Testis (tissue), 2 donors: ENCODE measurements at regions not wholly inside any gene's neighbourhood (a gene's known extent, or its start where the extent isn't known, plus 50 kb on each side); places are given as distances from the start of the nearest gene placed in this dataset.

Experiments
- DNase-seq: peaks from one replicate; pipeline ENCODE4 v3.0.0-alpha.2; 2019
- H3K27ac ChIP-seq, 2 donors: fragments of 200-600 bp; sonication (generic); one replicate each; pipeline ENCODE4 v1.5.1; 2019
- H3K27me3 ChIP-seq: fragments of 200-600 bp; sonication (generic); one replicate; pipeline ENCODE4 v1.5.1; 2019
- H3K36me3 ChIP-seq: fragments of 200-600 bp; sonication (generic); one replicate; pipeline ENCODE4 v1.5.1; 2017; ENCODE audit warnings: low read depth; ENCODE audit errors: missing control alignments
- H3K4me1 ChIP-seq: fragments of 200-600 bp; sonication (generic); one replicate; pipeline ENCODE4 v1.5.1; 2019
- H3K4me3 ChIP-seq, 2 donors: fragments of 200-600 bp; sonication (generic); one replicate each; pipeline ENCODE4 v1.5.1; 2017 to 2019
- H3K9me3 ChIP-seq: fragments of 200-600 bp; sonication (generic); one replicate; pipeline ENCODE4 v1.5.1; 2017
- CTCF ChIP-seq, 3 experiments: fragments of 450-650 bp in 2 of 3; fragments of 200-600 bp in 1 of 3; sonication (generic) in 1 of 3; IDR thresholded peaks; one replicate each; pipeline ENCODE4 v1.5.1; 2016 to 2019; ENCODE audit warnings: antibody characterized with exemption in 3 of 3, mild to moderate bottlenecking in 2 of 3, moderate library complexity in 1 of 3
- POLR2A ChIP-seq: fragments of 450-650 bp; IDR thresholded peaks from one replicate; pipeline ENCODE4 v1.6.1; 2017; ENCODE audit warnings: antibody characterized with exemption, mild to moderate bottlenecking, moderate library complexity
- WGBS, 2 donors: methylation state at CpG; one replicate each; pipeline ENCODE4 v1.1.5; 2018; 5-methylcytosine and 5-hydroxymethylcytosine counted together
- intact Hi-C: fragments of 100-400 bp; cut with DNase I; formaldehyde crosslinking; loops from one replicate; pipeline ENCODE4 v1.15.1; 2023; ENCODE audit warnings: low total_unique reads

GRCh38 chr3:8087951-8088350 is 413.7 kb upstream of the LMCD1 start:
- Histone ChIP-seq H3K27ac (no peak overlapping the region), H3K4me3 (no peak overlapping the region), H3K9me3 (no peaks in the 10 kb centered on the region), H3K27me3 (no peaks in the 10 kb centered on the region), H3K36me3 (no peaks in the 10 kb centered on the region), H3K4me1 (no peaks in the 10 kb centered on the region)
- intact Hi-C loops, result no loop called here
- TF ChIP-seq POLR2A, result no peak
- no peak for DNase-seq
- WGBS, 2 donors, result 84 to 88% methylated on average over 3 of the region's 3 CpGs

- no peak for DNase-seq
- TF ChIP-seq CTCF (IDR thresholded peaks at IDR 0.05), result no peak
- Histone ChIP-seq H3K27me3 (no peaks in the 10 kb centered on the region), H3K36me3 (no peaks in the 10 kb centered on the region), H3K27ac (no peak overlapping the region), H3K9me3 (no peaks in the 10 kb centered on the region), H3K4me3 (no peak overlapping the region), H3K4me1 (no peaks in the 10 kb centered on the region)
- intact Hi-C loops, result no loop called here
- WGBS, 2 donors, result 92 to 93% methylated on average over 2 of the region's 2 CpGs
Observed at GRCh38 chr3:8094415-8094814, 407.2 kb upstream of the LMCD1 start.

- 68 to 72% methylated on average over 5 of the region's 5 CpGs for WGBS, 2 donors
- Histone ChIP-seq H3K36me3 (no peaks in the 10 kb centered on the region), H3K4me3 (no peak overlapping the region), H3K27ac (no peak overlapping the region), H3K9me3 (no peaks in the 10 kb centered on the region), H3K4me1 (no peaks in the 10 kb centered on the region), H3K27me3 (no peaks in the 10 kb centered on the region)
- TF ChIP-seq CTCF (IDR thresholded peaks at IDR 0.05) (no peak), POLR2A (no peak)
- intact Hi-C loops, result no loop called here
- DNase-seq, result no peak
Observed at GRCh38 chr3:8095724-8096123, 405.9 kb upstream of the LMCD1 start.

GRCh38 chr3:8097690-8098089 is 403.9 kb upstream of the LMCD1 start:
- 85 to 93% methylated on average over 4 of the region's 4 CpGs for WGBS, 2 donors
- Histone ChIP-seq H3K27ac (no peak overlapping the region), H3K9me3 (no peaks in the 10 kb centered on the region), H3K27me3 (no peaks in the 10 kb centered on the region), H3K36me3 (no peaks in the 10 kb centered on the region), H3K4me1 (no peaks in the 10 kb centered on the region), H3K4me3 (no peak overlapping the region)
- TF ChIP-seq CTCF (IDR thresholded peaks at IDR 0.05) (no peak), POLR2A (no peak)
- intact Hi-C loops, result no loop called here
- DNase-seq, result no peak

- H3K4me3 ChIP-seq, result no peak overlapping the region
- H3K27me3 ChIP-seq, result no peaks in the 10 kb centered on the region
- 70 to 83% methylated on average over 3 of the region's 3 CpGs for WGBS, 2 donors
- intact Hi-C loops, result no loop called here
- TF ChIP-seq CTCF (IDR thresholded peaks at IDR 0.05) (no peak), POLR2A (no peak)
- DNase-seq, result no peak
- H3K9me3 ChIP-seq, result no peaks in the 10 kb centered on the region
- H3K36me3 ChIP-seq, result no peaks in the 10 kb centered on the region
- H3K27ac ChIP-seq, result no peak overlapping the region
- H3K4me1 ChIP-seq, result no peaks in the 10 kb centered on the region
Observed at GRCh38 chr3:8103954-8104353, 397.7 kb upstream of the LMCD1 start.
